Stomach (tissue), 4 donors: ENCODE measurements at regions not wholly inside any gene's neighbourhood (a gene's known extent, or its start where the extent isn't known, plus 50 kb on each side); places are given as distances from the start of the nearest gene placed in this dataset.

Experiments used
- CTCF ChIP-seq, 7 experiments: fragments of 450-650 bp in 4 of 7; fragments of 200-600 bp in 3 of 7; sonication (generic) in 3 of 7; IDR thresholded peaks; one replicate each; pipeline ENCODE4 v1.5.1; 2016 to 2019; ENCODE audit warnings: antibody characterized with exemption in 7 of 7, control low read depth in 2 of 7, mild to moderate bottlenecking in 1 of 7
- EP300 ChIP-seq: sonication (generic); formaldehyde crosslinking; IDR thresholded peaks from one replicate; pipeline ENCODE4 v1.6.1; 2017; ENCODE audit warnings: antibody characterized with exemption
- POLR2A ChIP-seq, 4 donors: fragments of 450-650 bp; IDR thresholded peaks; one replicate each; pipeline ENCODE4 v1.6.1; 2016; ENCODE audit warnings: antibody characterized with exemption in 4 of 4, control low read depth in 2 of 4, mild to moderate bottlenecking in 1 of 4, moderate library complexity in 1 of 4

GRCh38 chrX:23202326-23202725, 132.3 kb upstream of the PTCHD1 start:
- TF ChIP-seq CTCF (IDR thresholded peaks at IDR 0.05) (no peak), POLR2A (IDR thresholded peaks at IDR 0.05) (no peak), EP300 (no peak)
